Ascending aorta (tissue), 2 donors: ENCODE measurements at regions not wholly inside any gene's neighbourhood (a gene's known extent, or its start where the extent isn't known, plus 50 kb on each side); places are given as distances from the start of the nearest gene placed in this dataset.

ENCODE experiments used
- DNase-seq, 2 donors: peaks; one replicate each; pipeline ENCODE4 v3.0.0-alpha.2; 2019; ENCODE audit warnings: low spot score in 2 of 2
- H3K27ac ChIP-seq, 2 donors: fragments of 200-600 bp; sonication (generic); one replicate each; pipeline ENCODE4 v1.5.1; 2016 to 2017; ENCODE audit warnings: mild to moderate bottlenecking in 1 of 2
- H3K27me3 ChIP-seq: fragments of 200-600 bp; sonication (generic); one replicate; pipeline ENCODE4 v1.5.1; 2017
- H3K36me3 ChIP-seq, 2 donors: fragments of 200-600 bp; sonication (generic); one replicate each; pipeline ENCODE4 v1.5.1; 2016
- H3K4me1 ChIP-seq, 2 donors: fragments of 200-600 bp; sonication (generic); one replicate each; pipeline ENCODE4 v1.5.1; 2016 to 2017; ENCODE audit warnings: mild to moderate bottlenecking in 1 of 2
- H3K4me3 ChIP-seq, 2 donors: fragments of 200-600 bp; sonication (generic); one replicate each; pipeline ENCODE4 v1.5.1; 2016 to 2017; ENCODE audit warnings: mild to moderate bottlenecking in 1 of 2
- H3K9me3 ChIP-seq, 2 donors: fragments of 200-600 bp; sonication (generic); one replicate each; pipeline ENCODE4 v1.5.1; 2016
- CTCF ChIP-seq, 3 experiments: fragments of 200-600 bp in 2 of 3; fragments of 450-650 bp in 1 of 3; sonication (generic) in 2 of 3; IDR thresholded peaks; one replicate each; pipeline ENCODE4 v1.5.1; 2016 to 2019; ENCODE audit warnings: antibody characterized with exemption in 3 of 3, mild to moderate bottlenecking in 1 of 3, moderate library complexity in 1 of 3
- intact Hi-C: fragments of 100-400 bp; cut with DNase I; formaldehyde crosslinking; loops from one replicate; pipeline ENCODE4 v1.15.1; 2023

DNA sequence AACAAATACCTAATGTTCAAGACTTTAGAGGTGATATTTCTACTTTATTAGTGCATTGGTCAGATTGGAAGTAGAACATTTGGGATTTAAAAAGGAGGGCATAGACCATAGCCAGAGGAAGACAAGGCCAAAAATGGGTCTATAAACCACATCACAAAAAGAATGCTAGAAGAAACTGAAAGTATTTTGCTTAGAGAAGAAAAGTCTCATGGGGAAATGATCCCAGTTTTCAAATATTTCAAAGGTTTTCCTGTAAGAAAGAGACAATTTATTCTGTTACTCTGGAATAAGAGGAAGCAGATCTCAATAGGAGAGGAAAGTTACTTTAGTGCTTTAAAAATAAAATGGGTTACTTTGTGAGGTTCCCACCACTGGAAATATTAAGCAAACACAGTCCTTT lies 341.4 kb downstream of the TNS1 start:
- Histone ChIP-seq H3K27ac (peak overlapping the region; percentile 25 to 43), H3K9me3 (no peaks in the 10 kb centered on the region), H3K36me3 (peaks cover 0 to 5% of the 10 kb centered on the region in 2 donors), H3K4me1 (peaks cover 9 to 54% of the 10 kb centered on the region in 2 donors), H3K4me3 (no peak overlapping the region), H3K27me3 (no peaks in the 10 kb centered on the region)
- no peak for DNase-seq
- TF ChIP-seq CTCF (IDR thresholded peaks at IDR 0.05): no peak
- intact Hi-C loops: no loop called here

- intact Hi-C loops: no loop called here
- Histone ChIP-seq H3K27ac (no peak overlapping the region), H3K36me3 (peaks cover 0 to 5% of the 10 kb centered on the region in 2 donors), H3K4me1 (peaks cover 6 to 47% of the 10 kb centered on the region in 2 donors), H3K27me3 (no peaks in the 10 kb centered on the region), H3K9me3 (no peaks in the 10 kb centered on the region), H3K4me3 (no peak overlapping the region)
- TF ChIP-seq CTCF (IDR thresholded peaks at IDR 0.05): no peak
- no peak for DNase-seq
Measured at GRCh38 chr2:217660423-217660822, 342.4 kb downstream of the TNS1 start.

DNA sequence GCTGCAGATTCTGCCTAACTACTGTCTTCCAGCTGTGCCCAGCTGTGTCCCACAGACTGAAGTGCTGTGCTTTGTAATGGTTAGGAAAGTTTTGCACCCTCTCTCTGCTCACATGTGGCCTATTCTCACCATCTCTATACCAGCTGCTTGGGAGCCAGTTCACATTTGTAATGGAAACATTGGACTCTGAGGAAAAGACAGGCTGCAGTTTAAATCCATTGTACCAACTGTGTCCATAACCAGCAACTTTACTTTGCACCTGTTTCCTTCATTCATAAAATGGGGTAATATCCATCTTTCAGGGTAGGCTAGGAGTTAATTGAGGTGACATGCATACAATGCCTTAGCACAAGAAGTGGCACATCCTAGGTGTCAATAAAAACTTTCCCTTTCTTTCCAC lies 344.0 kb downstream of the TNS1 start:
- Histone ChIP-seq H3K9me3 (no peaks in the 10 kb centered on the region), H3K36me3 (peaks cover 0 to 5% of the 10 kb centered on the region in 2 donors), H3K27me3 (no peaks in the 10 kb centered on the region), H3K4me1 (peaks cover 3 to 42% of the 10 kb centered on the region in 2 donors), H3K4me3 (no peak overlapping the region), H3K27ac (no peak overlapping the region)
- TF ChIP-seq CTCF (IDR thresholded peaks at IDR 0.05): no peak
- intact Hi-C loops: no loop called here
- no peak for DNase-seq

DNA sequence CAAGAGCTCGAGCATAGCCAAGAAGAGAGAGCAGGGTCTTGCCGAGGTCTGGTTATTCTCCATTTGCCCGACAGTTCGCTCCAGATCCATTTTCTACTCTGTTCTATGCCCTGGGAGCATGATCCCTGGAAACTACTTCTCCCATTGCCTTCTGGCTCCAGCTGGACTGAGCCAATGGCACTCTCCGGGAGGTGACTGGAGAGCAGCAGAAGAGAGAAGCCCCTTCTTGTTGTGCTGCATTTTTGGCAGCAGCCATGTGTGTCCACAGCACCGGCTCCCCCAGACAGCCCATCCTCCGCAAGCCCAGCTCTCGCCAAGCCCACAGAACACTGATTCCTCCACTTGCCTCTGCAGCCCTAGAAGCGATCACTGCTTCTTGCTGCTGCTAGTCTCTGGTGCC lies 345.5 kb downstream of the TNS1 start:
- no peaks in the 10 kb centered on the region for H3K9me3 ChIP-seq
- no peak for DNase-seq
- H3K27ac ChIP-seq: peak overlapping the region in 1 of 2 donors; percentile 94
- peaks cover 0 to 5% of the 10 kb centered on the region in 2 donors for H3K36me3 ChIP-seq
- H3K4me1 ChIP-seq: peaks cover 8 to 44% of the 10 kb centered on the region in 2 donors
- TF ChIP-seq CTCF (IDR thresholded peaks at IDR 0.05): no peak
- H3K27me3 ChIP-seq: no peaks in the 10 kb centered on the region
- H3K4me3 ChIP-seq: no peak overlapping the region
- intact Hi-C loops: no loop called here

GRCh38 chr2:217656316-217656715 lies 346.5 kb downstream of the TNS1 start:
- Histone ChIP-seq H3K4me3 (no peak overlapping the region), H3K27me3 (no peaks in the 10 kb centered on the region), H3K9me3 (no peaks in the 10 kb centered on the region), H3K4me1 (peaks cover 5 to 36% of the 10 kb centered on the region in 2 donors), H3K36me3 (peaks cover 0 to 5% of the 10 kb centered on the region in 2 donors), H3K27ac (peak overlapping the region; percentile 82 to 94)
- intact Hi-C loops: no loop called here
- TF ChIP-seq CTCF (IDR thresholded peaks at IDR 0.05): no peak
- DNase-seq: no peak

GRCh38 chr2:217655651-217656050 lies 347.1 kb downstream of the TNS1 start:
- intact Hi-C loops: no loop called here
- Histone ChIP-seq H3K4me3 (no peak overlapping the region), H3K4me1 (peaks cover 5 to 33% of the 10 kb centered on the region in 2 donors), H3K36me3 (peaks cover 0 to 5% of the 10 kb centered on the region in 2 donors), H3K27ac (peak overlapping the region; percentile 82 to 94), H3K27me3 (no peaks in the 10 kb centered on the region), H3K9me3 (no peaks in the 10 kb centered on the region)
- TF ChIP-seq CTCF (IDR thresholded peaks at IDR 0.05): no peak
- no peak for DNase-seq
